ENCODE measurements at regions not wholly inside any gene's neighbourhood (a gene's known extent, or its start where the extent isn't known, plus 50 kb on each side); places are given as distances from the start of the nearest gene placed in this dataset.

GRCh38 chr7:118080947-118081346 is 103.0 kb upstream of the LSM8 start:
- Histone ChIP-seq H3K27ac (ENCODE audit: low read length) (no peak overlapping the region), H3K4me2 (ENCODE audit: low read depth, low read length) (no peak overlapping the region), H3K27me3 (replicated peaks; ENCODE audit: insufficient read depth, low read length) (no peaks in the 10 kb centered on the region), H3K4me3 (ENCODE audit: low read length) (no peak overlapping the region), H3K79me2 (ENCODE audit: low read length) (no peaks in the 10 kb centered on the region), H2AFZ (ENCODE audit: low read length) (no peak overlapping the region), H3K9me2 (replicated peaks; ENCODE audit: insufficient read depth, low read length) (no peaks in the 10 kb centered on the region), H3K9me3 (replicated peaks; ENCODE audit: insufficient read depth, low read length) (no peaks in the 10 kb centered on the region), H3K4me1 (ENCODE audit: low read length) (no peaks in the 10 kb centered on the region), H3K36me3 (replicated peaks; ENCODE audit: insufficient read depth, low read length) (no peaks in the 10 kb centered on the region), H4K20me1 (ENCODE audit: insufficient read depth, low read length) (no peaks in the 10 kb centered on the region), H3K9ac (ENCODE audit: low read length) (no peak overlapping the region), H3F3A (ENCODE audit: insufficient read depth, low read length) (no peaks in the 10 kb centered on the region)
- peak; percentile 23 for DNase-seq
- TF ChIP-seq CTCF (IDR thresholded peaks at IDR 0.05; ENCODE audit: low read length) (no peak), EZH2phosphoT487 (IDR thresholded peaks at IDR 0.05; ENCODE audit: low read length) (no peak), EZH2 (optimal IDR thresholded peaks at IDR 0.05; ENCODE audit: low read depth, low read length) (no peak)

GRCh38 chr7:118082506-118082905 is 101.5 kb upstream of the LSM8 start:
- Histone ChIP-seq H3K79me2 (ENCODE audit: low read length) (no peaks in the 10 kb centered on the region), H3K9me3 (replicated peaks; ENCODE audit: insufficient read depth, low read length) (no peaks in the 10 kb centered on the region), H2AFZ (ENCODE audit: low read length) (no peak overlapping the region), H3K4me1 (ENCODE audit: low read length) (no peaks in the 10 kb centered on the region), H3K9ac (ENCODE audit: low read length) (no peak overlapping the region), H3K27me3 (replicated peaks; ENCODE audit: insufficient read depth, low read length) (no peaks in the 10 kb centered on the region), H3K36me3 (replicated peaks; ENCODE audit: insufficient read depth, low read length) (no peaks in the 10 kb centered on the region), H4K20me1 (ENCODE audit: insufficient read depth, low read length) (no peaks in the 10 kb centered on the region), H3F3A (ENCODE audit: insufficient read depth, low read length) (no peaks in the 10 kb centered on the region), H3K9me2 (replicated peaks; ENCODE audit: insufficient read depth, low read length) (no peaks in the 10 kb centered on the region), H3K27ac (ENCODE audit: low read length) (no peak overlapping the region), H3K4me2 (ENCODE audit: low read depth, low read length) (no peak overlapping the region), H3K4me3 (ENCODE audit: low read length) (no peak overlapping the region)
- DNase-seq = no peak
- TF ChIP-seq EZH2 (optimal IDR thresholded peaks at IDR 0.05; ENCODE audit: low read depth, low read length) = no peak
- TF ChIP-seq EZH2phosphoT487 (IDR thresholded peaks at IDR 0.05; ENCODE audit: low read length) = no peak
- TF ChIP-seq CTCF (IDR thresholded peaks at IDR 0.05; ENCODE audit: low read length) = no peak

GRCh38 chr7:118085000-118085399 is 99.0 kb upstream of the LSM8 start:
- H4K20me1 ChIP-seq (ENCODE audit: insufficient read depth, low read length) = no peaks in the 10 kb centered on the region
- no peak overlapping the region for H3K27ac ChIP-seq (ENCODE audit: low read length)
- H3K36me3 ChIP-seq (replicated peaks; ENCODE audit: insufficient read depth, low read length) = no peaks in the 10 kb centered on the region
- TF ChIP-seq CTCF (IDR thresholded peaks at IDR 0.05; ENCODE audit: low read length) (no peak), EZH2phosphoT487 (IDR thresholded peaks at IDR 0.05; ENCODE audit: low read length) (no peak), EZH2 (optimal IDR thresholded peaks at IDR 0.05; ENCODE audit: low read depth, low read length) (no peak)
- H3K4me1 ChIP-seq (ENCODE audit: low read length) = no peaks in the 10 kb centered on the region
- no peaks in the 10 kb centered on the region for H3K9me3 ChIP-seq (replicated peaks; ENCODE audit: insufficient read depth, low read length)
- H3K27me3 ChIP-seq (replicated peaks; ENCODE audit: insufficient read depth, low read length) = no peaks in the 10 kb centered on the region
- H3K79me2 ChIP-seq (ENCODE audit: low read length) = no peaks in the 10 kb centered on the region
- no peak overlapping the region for H2AFZ ChIP-seq (ENCODE audit: low read length)
- no peak overlapping the region for H3K4me3 ChIP-seq (ENCODE audit: low read length)
- no peak overlapping the region for H3K9ac ChIP-seq (ENCODE audit: low read length)
- no peaks in the 10 kb centered on the region for H3K9me2 ChIP-seq (replicated peaks; ENCODE audit: insufficient read depth, low read length)
- no peaks in the 10 kb centered on the region for H3F3A ChIP-seq (ENCODE audit: insufficient read depth, low read length)
- H3K4me2 ChIP-seq (ENCODE audit: low read depth, low read length) = no peak overlapping the region
- no peak for DNase-seq

All from MM.1S (cell line).